HCEC 1CT (cell line): ENCODE measurements at regions not wholly inside any gene's neighbourhood (a gene's known extent, or its start where the extent isn't known, plus 50 kb on each side); places are given as distances from the start of the nearest gene placed in this dataset.
"Not testable (repeated sequence)": the region's sequence is repeated elsewhere in the genome, so short reads cannot be mapped to it uniquely, and the experiment has no call there.

Experiments used
- DNase-seq: peaks from one replicate; pipeline ENCODE4 v3.0.0-alpha.2; 2017

- not testable (repeated sequence) for DNase-seq
Measured at GRCh38 chr9:65392611-65393010, 107.6 kb upstream of the FOXD4L5 start.

GRCh38 chr9:65389710-65390109 lies 104.7 kb upstream of the FOXD4L5 start:
- not testable (repeated sequence) for DNase-seq

GRCh38 chr9:65389216-65389615 lies 104.2 kb upstream of the FOXD4L5 start:
- not testable (repeated sequence) for DNase-seq

- peak; percentile 29 for DNase-seq
Measured at GRCh38 chr9:65386699-65387098, 101.7 kb upstream of the FOXD4L5 start.

GRCh38 chr9:65386191-65386590 lies 101.2 kb upstream of the FOXD4L5 start:
- not testable (repeated sequence) for DNase-seq

GRCh38 chr9:65385655-65386024 lies 100.6 kb upstream of the FOXD4L5 start:
- not testable (repeated sequence) for DNase-seq

GRCh38 chr9:65384759-65385654 lies 100.0 kb upstream of the FOXD4L5 start:
- not testable (repeated sequence) for DNase-seq

- DNase-seq = not testable (repeated sequence)
Measured at GRCh38 chr9:65384066-65384465, 99.1 kb upstream of the FOXD4L5 start.

- not testable (repeated sequence) for DNase-seq
Measured at GRCh38 chr9:65383646-65384045, 98.6 kb upstream of the FOXD4L5 start.

GRCh38 chr9:65382701-65383318 lies 97.8 kb upstream of the FOXD4L5 start:
- DNase-seq = not testable (repeated sequence)
